Stimulated activated CD8-positive, alpha-beta memory T cell treated with anti-CD3 and anti-CD28 coated beads, Interleukin-4, amount 100 ng/mL, for 48 hours (primary cell): ENCODE measurements at regions not wholly inside any gene's neighbourhood (a gene's known extent, or its start where the extent isn't known, plus 50 kb on each side); places are given as distances from the start of the nearest gene placed in this dataset.
"Not testable (repeated sequence)": the region's sequence is repeated elsewhere in the genome, so short reads cannot be mapped to it uniquely, and the experiment has no call there.

ENCODE experiments used
- DNase-seq: peaks from one replicate; pipeline ENCODE4 v3.0.0-alpha.2; 2020

DNA sequence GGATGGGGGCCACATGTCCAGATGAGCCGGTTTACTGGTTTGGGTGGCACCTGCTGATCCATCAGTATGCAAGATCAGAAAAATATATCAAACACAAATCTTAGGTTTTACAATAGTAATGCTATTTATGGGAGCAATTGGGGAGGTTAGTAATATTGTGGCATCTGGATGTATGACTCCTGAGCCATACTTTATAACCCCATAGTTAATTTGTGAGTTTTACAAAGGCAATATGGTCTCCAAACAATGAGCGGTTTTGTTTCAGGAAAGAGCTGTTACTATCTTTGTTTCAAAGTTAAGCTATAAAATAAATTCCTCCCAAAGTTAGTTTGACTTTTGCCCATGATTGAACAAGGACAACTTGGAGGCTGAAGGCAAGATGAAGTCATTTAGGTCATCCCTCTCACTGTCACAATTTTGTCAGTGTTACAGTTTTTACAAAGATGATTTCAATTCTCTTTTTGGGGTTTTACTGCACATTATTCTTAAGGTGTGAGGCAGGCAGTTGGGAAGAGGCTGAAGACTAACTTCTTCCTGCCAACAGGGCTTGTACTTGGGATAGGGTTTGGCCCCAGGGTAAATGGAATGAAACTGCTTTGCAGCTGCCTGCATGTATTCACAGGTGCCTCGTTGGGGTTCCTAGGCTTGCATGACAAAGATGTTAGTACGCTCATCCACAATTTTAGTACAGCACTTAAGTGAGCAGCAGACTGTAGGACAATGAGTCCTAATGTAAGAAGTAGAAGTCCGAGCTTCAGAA lies 296.6 kb upstream of the NDN start:
- DNase-seq = no peak

GRCh38 chr15:23994273-23994672 lies 307.2 kb upstream of the NDN start:
- DNase-seq = no peak

GRCh38 chr15:23998056-23998455 lies 311.0 kb upstream of the NDN start:
- no peak for DNase-seq

- DNase-seq = no peak
These were observed 321.4 kb upstream of the NDN start for GRCh38 chr15:24008476-24008875.

DNA sequence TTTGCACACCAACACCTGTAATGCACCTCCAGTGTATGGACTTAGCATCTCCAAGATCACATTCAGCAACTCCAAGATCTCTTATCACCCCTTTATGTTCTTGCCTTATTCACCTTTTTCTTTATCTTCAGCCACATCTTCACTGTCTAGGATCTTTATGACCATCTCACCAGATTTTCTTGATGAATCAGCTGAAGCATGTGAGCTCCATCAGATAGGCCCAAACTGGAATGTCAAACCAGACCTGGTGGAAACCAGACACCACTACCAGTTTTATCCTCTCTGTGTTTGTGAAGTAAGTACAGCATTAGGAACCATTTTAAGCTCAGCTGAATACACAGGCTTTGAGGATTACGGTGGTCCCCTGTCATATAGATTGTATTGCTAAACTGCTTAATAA lies 330.4 kb upstream of the NDN start:
- DNase-seq = no peak

GRCh38 chr15:24039683-24040082 lies 352.6 kb upstream of the NDN start:
- no peak for DNase-seq

GRCh38 chr15:24054547-24055245 lies 367.6 kb upstream of the NDN start:
- DNase-seq = no peak

GRCh38 chr15:24067733-24068501 lies 380.8 kb upstream of the NDN start:
- DNase-seq = no peak

- no peak for DNase-seq
These were observed 388.4 kb upstream of the NDN start for GRCh38 chr15:24075420-24076089.

DNA sequence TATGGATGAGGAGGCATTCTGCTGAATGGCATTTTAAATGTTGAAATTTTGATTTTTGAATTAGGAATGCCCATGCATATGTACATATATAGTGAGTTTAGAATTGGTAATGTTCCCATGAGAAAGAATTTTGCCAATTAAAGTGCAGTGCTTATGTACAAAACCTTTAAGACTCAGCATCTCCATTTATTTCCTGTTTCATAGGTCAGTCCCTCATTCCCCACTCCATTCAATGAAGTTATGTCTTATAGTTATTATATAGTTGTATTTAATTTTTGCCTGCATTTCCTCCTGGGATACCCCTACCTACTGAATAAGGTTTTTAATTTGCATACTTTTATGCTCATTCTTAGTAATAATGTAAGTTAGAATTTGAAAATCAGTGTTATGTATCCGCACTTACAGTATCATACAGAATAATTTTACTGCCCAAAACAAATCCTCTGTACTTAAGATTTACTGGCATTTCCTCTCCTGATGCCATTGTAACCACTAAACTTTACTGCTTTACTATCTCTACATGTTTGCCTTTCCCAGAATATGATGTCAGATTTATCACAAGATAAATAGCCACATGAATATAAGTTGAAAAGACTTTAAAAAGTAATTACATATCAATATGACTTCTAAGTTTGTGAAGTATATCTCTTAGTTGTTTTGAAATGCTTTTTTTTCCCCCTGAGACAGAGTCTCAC lies 389.1 kb upstream of the NDN start:
- DNase-seq = no peak

- DNase-seq = no peak
These were observed 391.4 kb upstream of the NDN start for GRCh38 chr15:24078310-24079029.

DNA sequence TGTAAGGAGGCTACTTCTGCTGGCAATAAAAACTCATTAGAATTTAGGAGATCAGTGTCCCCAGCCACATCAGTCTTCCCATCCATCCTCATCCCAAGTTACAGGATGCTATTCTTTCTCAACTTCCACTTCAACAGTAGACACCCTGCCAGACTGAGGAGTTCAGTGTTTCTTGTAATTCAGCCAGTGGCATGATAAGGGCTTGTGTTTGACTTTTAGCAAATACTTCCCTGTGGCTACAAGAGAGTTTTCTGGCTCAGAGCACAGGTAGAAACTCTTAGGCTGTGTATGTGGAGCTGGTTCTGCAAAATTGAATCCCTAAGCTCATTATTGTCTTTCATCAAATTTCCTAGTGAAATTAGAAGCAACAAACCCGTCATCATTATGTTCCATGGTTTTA lies 401.8 kb upstream of the NDN start:
- not testable (repeated sequence) for DNase-seq

- not testable (repeated sequence) for DNase-seq
These were observed 414.4 kb upstream of the NDN start for GRCh38 chr15:24101503-24101902.

GRCh38 chr15:24107524-24107923 lies 420.4 kb upstream of the NDN start:
- DNase-seq = not testable (repeated sequence)

GRCh38 chr15:24107948-24108347 lies 420.8 kb upstream of the NDN start:
- DNase-seq = not testable (repeated sequence)

- DNase-seq = not testable (repeated sequence)
These were observed 421.2 kb upstream of the NDN start for GRCh38 chr15:24108349-24108748.

DNA sequence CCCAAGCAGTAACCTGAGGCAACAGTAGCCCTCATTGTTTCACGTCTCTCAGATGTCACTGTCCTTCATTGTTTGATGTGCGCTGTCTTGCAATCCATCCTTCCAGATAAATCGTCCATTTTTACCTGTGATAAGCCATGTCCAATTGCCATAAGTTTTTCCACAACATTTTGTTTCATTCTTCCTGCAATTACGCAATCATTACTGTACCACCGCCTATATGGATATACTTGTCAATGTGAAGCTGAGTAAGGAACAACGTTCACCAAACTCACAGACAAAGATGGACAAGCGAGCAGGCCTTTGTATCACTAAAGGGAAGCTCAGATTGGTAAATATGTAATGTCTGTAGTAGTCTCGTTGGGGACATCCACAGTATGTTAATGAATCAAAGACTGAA lies 452.5 kb upstream of the NDN start:
- DNase-seq = not testable (repeated sequence)

- not testable (repeated sequence) for DNase-seq
These were observed 458.0 kb upstream of the NDN start for GRCh38 chr15:24145070-24145469.

GRCh38 chr15:24146251-24146650 lies 459.1 kb upstream of the NDN start:
- no peak for DNase-seq

DNA sequence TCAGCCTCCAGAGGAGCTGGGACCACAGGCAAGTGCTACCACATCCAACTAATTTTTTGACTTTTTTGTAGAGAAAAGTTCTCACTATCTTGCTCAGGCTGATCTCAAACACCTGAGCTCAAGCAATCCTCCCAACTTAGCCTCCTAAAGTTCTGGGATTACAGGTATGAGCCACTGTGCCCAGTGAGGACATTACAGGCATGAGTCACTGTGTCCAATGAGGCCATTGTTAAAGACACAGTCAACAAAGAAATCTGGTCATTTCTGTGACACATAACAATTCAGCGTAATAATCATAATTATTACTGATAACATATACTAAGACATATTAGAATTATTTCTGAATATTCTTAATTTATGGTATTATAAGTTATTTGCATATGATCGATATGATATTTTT lies 463.4 kb upstream of the NDN start:
- no peak for DNase-seq

DNA sequence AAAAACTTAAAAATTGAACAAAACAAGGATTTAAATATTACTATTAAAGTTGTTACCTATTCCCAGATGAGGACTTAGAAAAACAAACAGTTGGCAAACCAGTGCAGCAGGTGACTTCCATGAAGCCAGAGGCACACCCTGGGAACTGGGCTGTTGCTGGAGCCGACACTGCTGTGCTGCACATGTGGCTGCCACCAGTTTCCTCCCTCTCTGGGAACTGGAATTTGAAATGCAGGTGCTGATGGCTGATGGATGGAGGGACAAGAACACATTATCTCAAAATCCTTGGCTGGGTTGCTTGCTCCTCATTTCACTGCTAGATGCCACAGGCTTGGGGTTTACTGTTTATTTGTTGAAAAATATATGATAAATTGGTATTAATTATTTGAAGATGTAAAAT lies 471.2 kb upstream of the NDN start:
- DNase-seq = not testable (repeated sequence)

- DNase-seq = not testable (repeated sequence)
These were observed 478.4 kb upstream of the NDN start for GRCh38 chr15:24165512-24165911.
